ENCODE measurements at regions not wholly inside any gene's neighbourhood (a gene's known extent, or its start where the extent isn't known, plus 50 kb on each side); places are given as distances from the start of the nearest gene placed in this dataset.
A peak's percentile ranks its signal among the peaks of the same experiment; 100 is the strongest.
"Not testable (repeated sequence)": the region's sequence is repeated elsewhere in the genome, so short reads cannot be mapped to it uniquely, and the experiment has no call there.

DNA sequence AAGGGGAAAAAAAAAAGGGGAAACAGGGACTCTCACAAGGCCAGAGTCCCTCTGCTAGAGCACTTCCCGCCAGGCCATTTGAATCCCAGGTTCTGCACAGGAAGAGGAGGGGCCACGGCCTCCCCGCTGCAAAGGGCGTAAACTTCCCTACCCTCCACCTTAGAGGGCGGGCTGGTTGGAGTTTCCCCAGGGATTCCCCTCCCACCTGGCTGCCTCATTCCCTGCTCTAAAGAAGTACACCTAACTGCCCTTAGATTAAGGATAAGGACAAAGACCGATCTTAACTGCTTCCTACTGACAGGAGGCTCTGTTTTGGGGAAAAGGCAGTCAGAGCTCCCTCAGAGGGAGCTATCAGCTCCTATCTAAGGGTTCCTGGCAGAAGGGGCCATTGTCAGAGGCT lies 102.0 kb upstream of the ARMC3 start:
- WGBS, 4 donors = 54 to 80% (median 72%) methylated on average over 6 of the region's 6 CpGs
- Histone ChIP-seq H3K27ac (no peak overlapping the region), H3K4me3 (no peak overlapping the region), H3K9me3 (peaks cover 0 to 3% (median 0%) of the 10 kb centered on the region in 12 donors), H3K27me3 (no peaks in the 10 kb centered on the region), H3K4me1 (peaks cover 0 to 7% (median 0%) of the 10 kb centered on the region in 12 donors), H3K36me3 (no peaks in the 10 kb centered on the region)
- intact Hi-C loops (cut with DNase I) = no loop called here
- ATAC-seq (peak in 1 of 4 donors; percentile 72), DNase-seq (peak in 3 of 5 donors; percentile 29 to 55 (median 41))
- TF ChIP-seq POLR2A (IDR thresholded peaks at IDR 0.05) (no peak), CTCF (IDR thresholded peaks at IDR 0.05) (no peak)

DNA sequence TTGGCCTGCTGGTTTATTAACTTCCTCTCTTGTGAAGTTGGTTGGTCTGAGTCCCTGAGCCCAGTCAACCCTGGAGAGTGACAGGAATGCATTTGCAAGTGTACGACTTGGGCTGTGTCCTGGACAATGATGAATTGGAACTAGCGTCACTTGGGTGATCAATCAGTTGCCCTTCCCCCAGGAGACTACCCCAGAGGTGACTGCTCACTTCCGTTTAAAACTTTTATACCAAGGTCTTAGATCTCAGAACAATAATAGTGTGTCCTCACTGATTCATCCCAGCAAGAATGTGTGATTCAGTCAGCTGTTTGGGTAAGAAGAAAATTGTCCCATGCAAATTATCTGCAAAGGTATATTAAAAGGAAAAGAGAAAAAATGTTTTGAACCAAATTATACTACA lies 102.9 kb upstream of the ARMC3 start:
- Histone ChIP-seq H3K4me1 (peaks cover 0 to 7% (median 0%) of the 10 kb centered on the region in 12 donors), H3K4me3 (no peak overlapping the region), H3K27me3 (no peaks in the 10 kb centered on the region), H3K9me3 (peaks cover 0 to 3% (median 0%) of the 10 kb centered on the region in 12 donors), H3K36me3 (no peaks in the 10 kb centered on the region), H3K27ac (no peak overlapping the region)
- no peak for TF ChIP-seq POLR2A (IDR thresholded peaks at IDR 0.05)
- no peak for TF ChIP-seq CTCF (IDR thresholded peaks at IDR 0.05)
- 80 to 89% (median 86%) methylated on average over 3 of the region's 3 CpGs for WGBS, 4 donors
- DNase-seq (no peak), ATAC-seq (no peak)
- intact Hi-C loops (cut with DNase I) = no loop called here

GRCh38 chr10:22824520-22824919 lies 103.3 kb upstream of the ARMC3 start:
- Histone ChIP-seq H3K27ac (no peak overlapping the region), H3K4me3 (no peak overlapping the region), H3K9me3 (peaks cover 0 to 3% (median 0%) of the 10 kb centered on the region in 12 donors), H3K4me1 (peaks cover 0 to 7% (median 0%) of the 10 kb centered on the region in 12 donors), H3K36me3 (no peaks in the 10 kb centered on the region), H3K27me3 (no peaks in the 10 kb centered on the region)
- intact Hi-C loops (cut with DNase I) = no loop called here
- DNase-seq = no peak
- no peak for ATAC-seq
- 92 to 96% (median 95%) methylated on average over 3 of the region's 3 CpGs for WGBS, 4 donors
- TF ChIP-seq CTCF (IDR thresholded peaks at IDR 0.05) (no peak), POLR2A (IDR thresholded peaks at IDR 0.05) (no peak)

DNA sequence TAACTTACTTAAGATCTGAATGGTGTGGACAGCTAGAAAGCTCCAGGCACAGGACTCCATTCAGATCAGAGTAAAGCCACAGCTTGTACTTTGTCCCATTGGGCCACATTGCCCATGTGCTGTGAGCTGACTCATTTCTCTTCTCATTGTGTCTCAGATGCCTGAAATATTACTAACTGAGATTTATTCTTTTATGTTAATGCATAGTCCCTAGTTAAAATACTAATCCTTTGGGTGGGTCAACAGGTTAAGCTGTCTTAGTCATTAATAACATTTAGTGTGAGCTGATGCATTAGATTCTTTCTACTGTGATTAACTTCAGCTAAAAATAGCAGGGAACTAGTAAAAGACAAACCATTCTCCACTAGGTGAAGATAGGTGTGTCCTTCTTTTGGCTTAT lies 104.7 kb upstream of the ARMC3 start:
- H3K4me3 ChIP-seq = no peak overlapping the region
- H3K36me3 ChIP-seq = no peaks in the 10 kb centered on the region
- no peak for TF ChIP-seq POLR2A (IDR thresholded peaks at IDR 0.05)
- TF ChIP-seq CTCF (IDR thresholded peaks at IDR 0.05) = no peak
- peaks cover 0 to 1% (median 0%) of the 10 kb centered on the region in 12 donors for H3K9me3 ChIP-seq
- no peak overlapping the region for H3K27ac ChIP-seq
- ATAC-seq (peak in 1 of 4 donors; percentile 34), DNase-seq (no peak)
- no peaks in the 10 kb centered on the region for H3K27me3 ChIP-seq
- intact Hi-C loops (cut with DNase I) = no loop called here
- peaks cover 0 to 5% (median 0%) of the 10 kb centered on the region in 12 donors for H3K4me1 ChIP-seq

GRCh38 chr10:22821921-22822320 lies 105.9 kb upstream of the ARMC3 start:
- WGBS, 4 donors = 92 to 97% (median 94%) methylated on average over 5 of the region's 5 CpGs
- H3K4me1 ChIP-seq; DNase-seq; ATAC-seq; H3K27me3 ChIP-seq; intact Hi-C loops (cut with DNase I); H3K4me3 ChIP-seq; H3K36me3 ChIP-seq; H3K9me3 ChIP-seq; H3K27ac ChIP-seq: not testable (repeated sequence)
